GM18870 (cell line): ENCODE measurements at regions not wholly inside any gene's neighbourhood (a gene's known extent, or its start where the extent isn't known, plus 50 kb on each side); places are given as distances from the start of the nearest gene placed in this dataset.

Experiments used
- ATAC-seq: cut with Tn5 transposase; IDR thresholded peaks from one replicate; pipeline ENCODE4 v1.9.1; 2021; ENCODE audit warnings: moderate library complexity; ENCODE audit not compliant: unreplicated experiment

DNA sequence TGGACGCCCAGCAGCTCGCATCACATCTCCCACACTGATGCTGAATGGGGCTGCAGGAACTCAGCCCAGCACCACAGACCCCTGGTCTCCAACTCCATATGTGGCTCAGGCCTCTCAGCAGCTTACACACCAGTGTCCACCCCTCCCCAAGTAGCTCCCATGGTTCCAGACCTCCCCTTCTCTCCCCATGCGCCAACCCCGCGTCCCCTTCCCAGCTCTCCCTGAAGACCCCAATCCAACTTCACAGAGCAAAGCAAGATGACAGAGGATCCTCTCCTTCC is 188.9 kb downstream of the SH3BP4 start:
- no peak for ATAC-seq

GRCh38 chr2:235141411-235142128 is 189.8 kb downstream of the SH3BP4 start:
- no peak for ATAC-seq

- no peak for ATAC-seq
Measured at GRCh38 chr2:235142601-235143000, 190.8 kb downstream of the SH3BP4 start.

DNA sequence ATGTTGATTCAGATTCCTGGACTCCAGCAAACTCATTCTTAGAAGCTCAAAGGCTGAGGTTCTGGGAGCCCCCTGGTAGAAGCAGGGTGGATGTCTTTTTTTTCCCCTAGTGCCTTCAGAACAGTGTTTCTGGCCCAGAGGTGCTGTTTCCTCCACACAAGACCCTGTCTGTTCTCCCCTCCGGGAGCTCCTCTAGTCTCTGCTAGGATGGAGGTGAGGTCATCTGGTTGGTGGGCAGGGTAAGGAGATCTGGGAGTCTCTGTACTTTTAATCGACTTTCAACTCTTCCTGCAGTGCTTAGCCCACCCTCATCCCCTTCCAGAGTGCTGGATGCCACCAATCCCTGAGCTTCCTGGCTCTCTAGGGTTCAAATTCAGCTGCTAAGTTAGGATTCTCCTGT is 192.0 kb downstream of the SH3BP4 start:
- ATAC-seq, result no peak

DNA sequence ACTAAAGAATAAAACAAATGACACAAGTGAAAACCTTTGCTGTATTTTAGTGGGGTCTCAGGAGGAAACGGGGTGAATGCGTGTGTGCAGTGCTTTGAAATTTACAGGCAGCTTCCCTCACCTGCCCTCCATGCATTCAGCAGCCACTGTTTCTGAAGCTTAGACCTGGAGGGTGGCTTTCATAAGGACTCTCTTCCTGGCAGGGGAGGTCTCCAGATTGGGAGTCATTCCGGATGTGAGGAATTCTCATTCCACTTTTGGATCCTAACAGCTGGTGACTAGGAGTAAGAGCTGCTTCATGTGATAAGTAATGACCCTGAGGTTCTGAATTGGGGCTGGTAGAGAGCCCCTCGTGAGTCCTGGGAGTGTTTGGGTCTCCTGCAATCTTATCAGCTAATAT is 192.5 kb downstream of the SH3BP4 start:
- no peak for ATAC-seq

DNA sequence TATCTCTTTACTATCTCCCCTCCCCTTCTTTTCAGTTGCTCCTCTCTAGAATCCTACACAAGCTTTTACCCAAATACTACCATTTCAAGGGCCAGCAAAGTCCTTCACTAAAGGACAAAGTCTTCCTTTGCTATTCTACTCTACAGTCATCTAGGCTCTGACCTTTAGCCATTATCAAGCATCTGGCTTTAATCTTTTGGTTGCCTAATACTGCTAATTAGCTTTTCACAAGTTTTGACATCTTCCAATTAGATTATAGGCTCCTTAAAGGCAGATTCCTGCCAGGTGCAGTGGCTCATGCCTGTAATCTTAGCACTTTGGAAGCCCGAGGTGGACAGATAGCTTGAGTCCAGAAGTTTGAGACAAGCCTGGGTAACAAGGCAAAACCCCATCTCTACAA is 194.4 kb downstream of the SH3BP4 start:
- no peak for ATAC-seq

- ATAC-seq, result no peak
Measured at GRCh38 chr2:235146871-235147565, 195.2 kb downstream of the SH3BP4 start.

DNA sequence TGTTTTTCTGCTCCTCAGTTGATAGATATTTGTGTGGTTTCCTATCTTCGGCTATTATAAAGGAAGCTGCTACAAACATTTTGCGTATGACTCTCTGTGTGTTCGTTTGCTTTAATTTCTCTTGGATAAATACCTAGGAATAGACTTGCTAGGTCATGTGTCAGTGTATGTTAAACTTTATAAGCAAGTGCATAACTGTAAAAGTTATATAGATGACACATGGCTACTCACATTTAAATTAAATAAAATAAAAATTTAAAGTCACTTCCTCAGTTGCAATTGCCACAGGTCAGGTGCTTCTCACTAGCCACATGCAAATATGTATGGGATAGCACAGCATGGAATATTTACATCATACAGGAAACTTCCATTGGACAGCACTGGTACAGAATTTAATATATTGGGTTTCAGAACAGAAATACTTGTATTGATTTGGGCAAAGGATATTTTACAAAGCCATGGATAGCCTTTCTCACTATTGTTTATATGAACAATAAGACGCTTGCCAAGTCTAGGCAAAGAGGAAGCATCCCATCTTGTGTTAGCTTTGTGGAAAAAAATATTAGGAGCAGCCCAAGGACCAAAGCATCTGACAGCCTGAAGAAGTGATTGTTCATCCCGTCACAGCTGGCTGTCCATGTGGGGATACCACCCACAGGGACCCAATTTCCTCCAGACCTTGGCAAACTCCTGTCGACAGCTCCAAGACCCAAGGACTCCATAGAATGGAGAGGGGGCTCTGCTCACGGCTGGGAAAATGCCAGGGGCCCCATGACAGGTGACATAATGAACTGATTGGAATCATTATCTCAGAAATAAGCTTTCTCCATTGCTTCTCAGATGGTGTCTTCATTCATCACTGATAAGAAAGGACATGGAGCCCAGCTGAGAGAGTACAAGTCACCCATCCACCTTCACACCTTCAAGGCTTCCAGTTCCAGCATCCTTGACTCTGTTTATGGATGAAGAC is 196.7 kb downstream of the SH3BP4 start:
- no peak for ATAC-seq

- no peak for ATAC-seq
Measured at GRCh38 chr2:235149240-235149659, 197.4 kb downstream of the SH3BP4 start.

DNA sequence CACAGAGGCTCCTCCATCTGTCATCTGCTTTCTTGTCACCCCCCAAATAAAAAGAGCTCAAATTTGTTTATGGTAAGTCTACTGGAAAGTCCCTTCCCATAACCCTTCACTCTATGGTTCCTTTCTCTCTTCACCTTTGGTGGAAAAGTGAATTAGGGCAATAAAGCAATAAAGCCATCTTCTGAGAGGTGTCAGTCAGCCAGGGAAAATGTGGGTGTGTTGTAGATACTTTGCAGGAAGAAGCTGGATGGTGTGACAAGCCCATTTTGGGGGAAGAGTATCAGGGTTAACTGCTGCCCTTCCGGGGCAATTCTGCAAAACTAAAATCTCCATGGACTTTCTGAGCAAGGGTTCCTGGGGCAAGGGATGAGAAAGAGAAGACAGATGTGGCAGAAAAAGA is 197.9 kb downstream of the SH3BP4 start:
- ATAC-seq, result no peak

DNA sequence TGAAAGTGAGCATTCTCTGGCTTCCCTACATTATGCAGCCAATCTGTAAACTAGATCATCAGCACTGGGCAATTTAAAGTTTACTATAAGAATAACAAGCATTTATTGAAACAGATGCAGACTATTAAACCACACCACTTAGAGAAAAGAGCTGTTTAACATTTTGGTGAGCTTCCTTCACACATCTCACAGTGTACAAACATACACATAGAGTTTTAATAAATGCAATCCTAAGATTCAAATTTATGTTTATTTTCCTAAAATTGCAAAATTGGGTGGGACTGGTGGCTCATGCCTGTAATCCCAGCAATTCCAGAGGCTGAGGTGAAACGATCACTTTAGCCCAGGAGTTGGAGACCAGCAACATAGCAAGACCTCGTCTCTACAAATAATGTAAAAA is 199.3 kb downstream of the SH3BP4 start:
- ATAC-seq, result no peak

DNA sequence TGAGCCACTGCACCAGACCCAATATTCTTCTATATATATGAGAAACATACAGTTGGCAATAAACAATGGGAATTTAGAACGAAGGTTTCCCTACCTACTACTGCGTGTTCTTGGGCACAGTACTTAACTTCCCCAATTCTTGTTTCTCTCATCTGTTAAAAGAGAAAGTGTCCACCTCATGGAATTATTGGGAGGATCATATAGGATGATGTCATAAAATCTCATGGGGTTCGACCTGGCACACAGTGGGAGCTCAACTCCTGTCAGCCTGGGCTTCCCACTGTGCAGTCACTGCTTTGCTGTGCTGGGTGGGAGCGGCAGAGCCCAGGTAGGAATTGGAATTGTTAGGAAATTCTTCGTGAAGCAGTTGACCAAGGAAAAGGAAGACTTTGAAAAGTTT is 203.3 kb downstream of the SH3BP4 start:
- no peak for ATAC-seq

DNA sequence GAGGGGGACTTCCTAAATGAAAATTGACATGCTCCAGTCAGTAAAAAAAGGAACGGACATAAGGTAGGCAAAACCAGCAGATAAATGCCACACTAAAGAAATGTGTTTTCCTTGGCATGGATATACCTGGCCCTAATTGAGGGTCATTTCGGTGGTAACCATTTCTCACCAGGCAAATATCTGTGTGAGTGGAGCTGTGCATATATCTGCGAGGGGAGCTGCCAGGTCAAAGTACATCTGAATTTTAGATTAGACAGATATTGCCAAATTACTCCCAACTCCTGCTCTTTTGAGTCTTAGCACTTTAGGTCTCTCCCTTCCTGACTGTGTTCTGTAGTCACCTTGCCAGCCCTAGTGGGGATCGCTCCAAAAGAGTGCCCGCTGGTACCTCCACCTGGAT is 204.2 kb downstream of the SH3BP4 start:
- ATAC-seq, result no peak

- no peak for ATAC-seq
Measured at GRCh38 chr2:235157746-235158482, 206.1 kb downstream of the SH3BP4 start.

- no peak for ATAC-seq
Measured at GRCh38 chr2:235160281-235160810, 208.5 kb downstream of the SH3BP4 start.

GRCh38 chr2:235161565-235161964 is 209.7 kb downstream of the SH3BP4 start:
- no peak for ATAC-seq

- ATAC-seq, result no peak
Measured at GRCh38 chr2:235162082-235162836, 210.4 kb downstream of the SH3BP4 start.

DNA sequence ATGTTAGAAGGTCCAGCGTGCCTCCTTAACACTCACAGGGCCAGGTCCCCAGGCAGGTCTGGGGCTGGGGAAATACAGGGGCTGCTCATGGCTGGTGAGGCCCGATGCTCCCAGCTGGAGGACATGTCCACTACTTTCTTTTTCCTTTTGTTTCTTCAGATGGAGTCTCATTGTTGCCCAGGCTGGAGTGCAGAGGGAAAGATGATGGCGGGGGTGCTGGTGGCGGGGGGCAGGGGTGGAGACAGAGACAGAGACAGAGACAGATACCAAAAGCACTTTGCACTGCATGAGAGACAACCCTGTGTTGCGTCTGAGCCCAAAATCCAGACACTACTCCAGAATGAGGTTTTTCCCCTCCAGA is 211.0 kb downstream of the SH3BP4 start:
- no peak for ATAC-seq

DNA sequence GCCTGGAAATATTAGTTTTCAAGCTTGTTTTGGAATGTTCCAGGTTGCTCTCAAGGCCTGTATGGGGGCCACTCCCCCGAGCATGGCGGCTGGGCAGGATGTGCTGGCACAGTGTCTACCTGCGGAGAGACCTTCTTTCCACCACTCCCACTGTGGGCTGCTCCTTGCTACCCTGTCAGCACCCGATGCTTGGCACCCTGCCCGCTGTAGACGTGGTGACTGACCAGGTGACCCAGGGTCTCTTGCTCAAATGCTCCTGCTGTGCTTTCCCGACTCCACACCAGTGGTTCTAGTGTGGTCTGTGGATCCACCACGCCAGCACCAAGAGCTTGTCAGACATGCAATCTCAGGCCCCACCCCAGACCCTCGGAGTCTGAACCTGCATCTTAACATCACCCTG is 213.3 kb downstream of the SH3BP4 start:
- no peak for ATAC-seq

DNA sequence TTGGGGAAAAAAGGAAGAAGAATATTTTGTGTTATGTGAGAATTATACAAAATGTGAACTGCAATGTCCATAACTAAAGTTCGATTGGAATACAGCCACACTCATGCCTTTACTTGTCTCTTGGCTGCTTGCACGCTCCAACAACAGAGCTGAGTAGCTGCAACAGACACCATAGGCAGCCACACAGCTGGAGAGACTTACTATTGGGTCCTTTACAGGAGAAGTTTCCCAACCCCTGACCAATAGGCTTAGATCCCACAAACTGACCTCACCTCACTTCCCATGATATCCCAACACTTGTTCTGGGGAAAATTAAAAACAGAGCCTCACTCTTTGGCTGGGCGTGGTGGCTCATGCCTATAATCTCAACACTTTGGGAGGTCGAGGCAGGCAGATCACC is 213.8 kb downstream of the SH3BP4 start:
- ATAC-seq, result no peak
